HEK293T (cell line): ENCODE measurements at regions not wholly inside any gene's neighbourhood (a gene's known extent, or its start where the extent isn't known, plus 50 kb on each side); places are given as distances from the start of the nearest gene placed in this dataset.
A peak's percentile ranks its signal among the peaks of the same experiment; 100 is the strongest.

Experiments used
- CTCF ChIA-PET: fragments of 350-600 bp; formaldehyde crosslinking; extraction: SDS; loops from one replicate; lab custom pipeline; 2021; ENCODE audit warnings: antibody characterized with exemption, inconsistent platforms; lab: Yijun Ruan, JAX
- POLR2A ChIA-PET: fragments of 350-600 bp; formaldehyde crosslinking; extraction: SDS; loops from one replicate; lab custom pipeline; 2020; ENCODE audit warnings: antibody characterized with exemption, inconsistent platforms; lab: Yijun Ruan, JAX
- DNase-seq: peaks from one replicate; pipeline ENCODE4 v3.0.0; 2012; ENCODE audit warnings: mixed read lengths; ENCODE audit errors: extremely low spot score
- ARNT ChIP-seq: fragments of 450-650 bp; IDR thresholded peaks from 2 replicates; pipeline ENCODE4 v1.6.1; 2017; ENCODE audit warnings: mild to moderate bottlenecking
- BHLHE40 ChIP-seq: fragments of 450-650 bp; IDR thresholded peaks from 2 replicates; pipeline ENCODE4 v1.6.1; 2016; ENCODE audit warnings: mild to moderate bottlenecking, moderate library complexity, borderline replicate concordance
- CTBP1 ChIP-seq: fragments of 450-650 bp; IDR thresholded peaks from 2 replicates; pipeline ENCODE4 v1.6.1; 2016; ENCODE audit warnings: borderline replicate concordance
- ELF4 ChIP-seq: fragments of 450-650 bp; IDR thresholded peaks from 2 replicates; pipeline ENCODE4 v1.6.1; 2017; ENCODE audit warnings: antibody characterized with exemption
- FOXA1 ChIP-seq: fragments of 450-650 bp; IDR thresholded peaks from 2 replicates; pipeline ENCODE4 v1.6.1; 2016; ENCODE audit warnings: mild to moderate bottlenecking
- FOXK2 ChIP-seq: fragments of 450-650 bp; IDR thresholded peaks from 2 replicates; pipeline ENCODE4 v1.6.1; 2016; ENCODE audit warnings: mild to moderate bottlenecking
- FOXM1 ChIP-seq: fragments of 450-650 bp; IDR thresholded peaks from 2 replicates; pipeline ENCODE4 v1.6.1; 2017; ENCODE audit warnings: mild to moderate bottlenecking, borderline replicate concordance
- HDGF ChIP-seq: fragments of 450-650 bp; IDR thresholded peaks from 2 replicates; pipeline ENCODE4 v1.6.1; 2017; ENCODE audit warnings: antibody characterized with exemption, borderline replicate concordance
- L3MBTL2 ChIP-seq: fragments of 450-650 bp; conservative IDR thresholded peaks from 2 replicates; pipeline ENCODE4 v1.6.1; 2016; ENCODE audit warnings: mild to moderate bottlenecking
- LEF1 ChIP-seq: fragments of 450-650 bp; IDR thresholded peaks from 2 replicates; pipeline ENCODE4 v1.6.1; 2017; ENCODE audit warnings: mild to moderate bottlenecking, borderline replicate concordance
- NFRKB ChIP-seq: fragments of 450-650 bp; IDR thresholded peaks from 2 replicates; pipeline ENCODE4 v1.6.1; 2016; ENCODE audit warnings: mild to moderate bottlenecking, moderate library complexity
- SP1 ChIP-seq: fragments of 450-650 bp; IDR thresholded peaks from 2 replicates; pipeline ENCODE4 v1.6.1; 2017
- SUZ12 ChIP-seq: fragments of 450-650 bp; IDR thresholded peaks from 2 replicates; pipeline ENCODE4 v1.6.1; 2016; ENCODE audit warnings: mild to moderate bottlenecking
- TARDBP ChIP-seq: fragments of 450-650 bp; IDR thresholded peaks from 2 replicates; pipeline ENCODE4 v1.6.1; 2016
- ZNF384 ChIP-seq: fragments of 450-650 bp; IDR thresholded peaks from 2 replicates; pipeline ENCODE4 v1.6.1; 2016
- TF ChIP-seq, protein P1 (sequence below): fragments of 450-650 bp; IDR thresholded peaks from 2 replicates; pipeline ENCODE4 v1.6.1; 2016

DNA sequence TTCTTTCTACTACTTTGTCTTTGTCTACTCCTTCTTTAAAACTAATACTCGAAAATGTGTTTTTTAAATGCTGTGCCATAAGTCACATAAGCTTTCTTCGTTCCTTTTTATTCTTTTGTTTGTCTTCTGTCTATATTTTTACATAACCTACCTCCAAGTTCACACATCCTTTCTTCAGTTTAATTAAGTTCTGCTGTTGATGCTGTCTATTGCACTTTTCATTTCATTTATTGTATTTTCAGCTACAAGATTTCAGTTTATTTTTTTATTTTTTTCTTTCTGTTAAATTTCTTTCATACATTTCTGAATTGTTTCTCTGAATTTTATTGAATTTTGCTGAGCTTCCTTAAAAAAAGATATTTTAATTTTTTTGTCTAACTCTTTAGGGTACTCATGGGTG, 878.2 kb downstream of the MAT2B start:
- ChIA-PET CTCF (no interaction called here), POLR2A (no interaction called here)
- TF ChIP-seq ZNF384: no peak
- TF ChIP-seq FOXK2: no peak
- no peak for TF ChIP-seq HDGF
- TF ChIP-seq ARNT: no peak
- no peak for TF ChIP-seq SP1
- no peak for TF ChIP-seq BHLHE40
- no peak for DNase-seq

DNA sequence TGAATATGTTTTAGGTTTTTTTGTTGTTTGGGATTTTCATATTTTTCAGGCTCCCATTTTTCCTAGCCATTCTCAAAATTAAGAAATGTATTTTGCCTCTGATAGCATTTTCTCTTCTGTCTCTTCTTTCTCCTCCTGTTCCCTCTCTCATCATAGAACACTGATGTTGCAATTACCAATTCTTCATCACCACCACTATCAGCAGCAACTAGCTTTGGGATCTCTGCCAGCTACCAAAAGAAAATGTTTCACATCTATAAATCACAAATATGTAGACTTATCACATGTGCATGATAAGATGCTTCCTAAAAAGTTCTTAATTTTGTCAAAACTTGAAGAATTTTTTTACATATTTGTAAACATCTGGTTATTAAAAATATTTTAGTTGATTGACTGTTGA, 887.1 kb downstream of the MAT2B start:
- CTCF ChIA-PET: no interaction called here
- TF ChIP-seq SP1 (no peak), ARNT (no peak), FOXA1 (no peak), FOXM1 (no peak), TARDBP (no peak), NFRKB (no peak), SUZ12 (no peak), CTBP1 (no peak), LEF1 (no peak)
- POLR2A ChIA-PET: no interaction called here
- DNase-seq: no peak

GRCh38 chr5:164394686-164395194, 889.3 kb downstream of the MAT2B start:
- CTCF ChIA-PET: no interaction called here
- no peak for DNase-seq
- no peak for TF ChIP-seq CTBP1
- TF ChIP-seq NFRKB: no peak
- TF ChIP-seq, protein P1, sequence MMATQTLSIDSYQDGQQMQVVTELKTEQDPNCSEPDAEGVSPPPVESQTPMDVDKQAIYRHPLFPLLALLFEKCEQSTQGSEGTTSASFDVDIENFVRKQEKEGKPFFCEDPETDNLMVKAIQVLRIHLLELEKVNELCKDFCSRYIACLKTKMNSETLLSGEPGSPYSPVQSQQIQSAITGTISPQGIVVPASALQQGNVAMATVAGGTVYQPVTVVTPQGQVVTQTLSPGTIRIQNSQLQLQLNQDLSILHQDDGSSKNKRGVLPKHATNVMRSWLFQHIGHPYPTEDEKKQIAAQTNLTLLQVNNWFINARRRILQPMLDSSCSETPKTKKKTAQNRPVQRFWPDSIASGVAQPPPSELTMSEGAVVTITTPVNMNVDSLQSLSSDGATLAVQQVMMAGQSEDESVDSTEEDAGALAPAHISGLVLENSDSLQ: no peak
- TF ChIP-seq FOXK2: no peak
- no peak for TF ChIP-seq ZNF384
- TF ChIP-seq BHLHE40: no peak
- no peak for TF ChIP-seq L3MBTL2
- TF ChIP-seq ARNT: no peak
- TF ChIP-seq FOXM1: no peak
- no peak for TF ChIP-seq FOXA1
- no peak for TF ChIP-seq SUZ12
- TF ChIP-seq TARDBP: no peak
- no peak for TF ChIP-seq HDGF
- no peak for TF ChIP-seq SP1
- TF ChIP-seq ELF4: no peak
- no peak for TF ChIP-seq LEF1
- POLR2A ChIA-PET: no interaction called here

- no peak for DNase-seq
- no peak for TF ChIP-seq L3MBTL2
- no peak for TF ChIP-seq TARDBP
- TF ChIP-seq BHLHE40: no peak
- TF ChIP-seq ARNT: no peak
- TF ChIP-seq HDGF: no peak
- no peak for TF ChIP-seq ZNF384
- TF ChIP-seq, protein P1: no peak
- no peak for TF ChIP-seq LEF1
- TF ChIP-seq CTBP1: no peak
- TF ChIP-seq FOXM1: no peak
- TF ChIP-seq NFRKB: no peak
- TF ChIP-seq FOXK2: no peak
- no peak for TF ChIP-seq SP1
- no peak for TF ChIP-seq FOXA1
- ChIA-PET POLR2A (no interaction called here), CTCF (interaction anchor here (0.7 kb wide), 1 partner anchor 267 kb away, joined by 3 read pairs; no protein-coding TSS in a partner anchor)
Observed at GRCh38 chr5:164412531-164412930, 907.1 kb downstream of the MAT2B start.

DNA sequence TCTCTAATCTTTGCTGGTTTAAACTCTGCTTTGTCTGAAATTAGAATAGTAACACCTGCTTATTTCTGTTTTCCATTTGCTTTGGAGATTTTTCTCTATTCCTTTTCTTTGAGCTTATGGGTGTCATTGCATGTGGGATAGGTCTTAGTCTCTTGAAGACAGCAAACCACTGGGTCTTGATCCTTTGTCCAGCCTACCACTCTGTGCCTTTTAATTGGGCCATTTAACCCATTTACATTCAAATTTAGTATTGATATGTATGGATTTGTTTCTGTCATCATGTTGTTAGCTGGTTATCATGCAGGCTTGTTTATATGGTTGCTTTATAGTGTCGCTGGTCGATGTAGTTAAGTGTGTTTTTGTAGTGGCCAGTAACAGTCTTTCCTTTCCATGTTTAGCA, 914.7 kb downstream of the MAT2B start:
- CTCF ChIA-PET: no interaction called here
- POLR2A ChIA-PET: no interaction called here
- DNase-seq: no peak
- TF ChIP-seq ELF4 (no peak), SP1 (no peak), NFRKB (no peak), BHLHE40 (no peak), LEF1 (no peak), FOXA1 (no peak), ZNF384 (no peak), HDGF (no peak), SUZ12 (no peak), CTBP1 (no peak), FOXK2 (no peak), ARNT (no peak)

DNA sequence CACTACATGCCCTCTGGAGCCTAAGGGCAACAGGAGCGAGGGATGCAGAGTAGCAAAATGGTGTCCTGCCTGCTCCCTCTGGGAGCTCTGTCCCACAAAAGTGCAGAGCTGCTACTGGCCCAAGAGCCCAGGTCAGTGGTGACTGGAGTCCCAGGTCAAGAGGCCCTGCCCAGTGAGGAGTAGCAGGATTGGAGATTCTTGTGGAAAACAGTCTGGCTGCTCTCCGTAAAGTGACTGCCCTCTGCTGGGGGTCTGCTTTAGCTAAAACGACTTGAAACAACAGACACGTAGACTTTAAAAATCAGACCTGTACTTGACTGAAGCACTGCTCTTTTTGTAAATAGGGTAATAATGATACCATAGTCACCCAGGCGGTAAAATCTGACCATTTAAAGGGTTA, 917.0 kb downstream of the MAT2B start:
- ChIA-PET CTCF (no interaction called here), POLR2A (no interaction called here)
- TF ChIP-seq NFRKB (no peak), ELF4 (no peak), ARNT (no peak), SP1 (no peak), ZNF384 (no peak), LEF1 (no peak), FOXA1 (no peak)
- DNase-seq: peak; percentile 28

DNA sequence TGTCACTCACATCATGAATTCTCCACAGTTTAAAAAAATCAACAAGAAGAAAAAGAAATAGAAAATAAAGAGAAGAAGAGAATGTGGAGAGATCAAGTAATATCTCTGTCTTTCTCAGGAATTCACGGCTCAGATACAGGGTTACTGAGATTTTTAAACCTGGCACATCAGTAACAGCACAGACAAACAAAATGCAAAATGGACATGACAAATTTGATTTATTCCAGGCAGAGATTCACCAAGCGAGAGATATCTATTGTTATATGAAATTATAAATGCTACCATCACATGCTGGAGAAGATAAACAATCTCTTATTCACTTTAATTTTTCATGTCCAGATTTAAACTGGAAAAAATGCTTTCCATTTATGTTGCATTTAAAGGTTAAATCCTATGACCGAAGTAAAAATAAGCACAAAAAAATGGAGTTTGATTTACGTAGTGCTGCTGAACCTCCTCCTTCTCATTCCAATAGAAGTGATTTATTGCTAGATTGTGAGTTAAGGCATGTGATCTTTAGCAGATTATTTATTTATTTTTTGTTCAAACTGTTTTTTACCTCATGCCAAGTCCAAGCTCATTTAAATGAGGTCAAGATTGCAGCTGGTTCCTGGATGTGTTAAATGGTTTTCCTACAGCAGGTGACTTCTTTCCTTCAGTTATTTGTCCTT, 926.4 kb downstream of the MAT2B start:
- TF ChIP-seq L3MBTL2: no peak
- no peak for TF ChIP-seq HDGF
- TF ChIP-seq CTBP1: no peak
- TF ChIP-seq LEF1: no peak
- no peak for TF ChIP-seq FOXM1
- TF ChIP-seq TARDBP: no peak
- TF ChIP-seq FOXA1: no peak
- TF ChIP-seq, protein P1: no peak
- TF ChIP-seq ARNT: no peak
- TF ChIP-seq ZNF384: no peak
- TF ChIP-seq SP1: no peak
- TF ChIP-seq NFRKB: no peak
- no peak for TF ChIP-seq FOXK2
- TF ChIP-seq ELF4: no peak
- no peak for TF ChIP-seq BHLHE40
- TF ChIP-seq SUZ12: no peak
- POLR2A ChIA-PET: no interaction called here
- CTCF ChIA-PET: no interaction called here
- no peak for DNase-seq
